ENCODE measurements at regions not wholly inside any gene's neighbourhood (a gene's known extent, or its start where the extent isn't known, plus 50 kb on each side); places are given as distances from the start of the nearest gene placed in this dataset.

DNA sequence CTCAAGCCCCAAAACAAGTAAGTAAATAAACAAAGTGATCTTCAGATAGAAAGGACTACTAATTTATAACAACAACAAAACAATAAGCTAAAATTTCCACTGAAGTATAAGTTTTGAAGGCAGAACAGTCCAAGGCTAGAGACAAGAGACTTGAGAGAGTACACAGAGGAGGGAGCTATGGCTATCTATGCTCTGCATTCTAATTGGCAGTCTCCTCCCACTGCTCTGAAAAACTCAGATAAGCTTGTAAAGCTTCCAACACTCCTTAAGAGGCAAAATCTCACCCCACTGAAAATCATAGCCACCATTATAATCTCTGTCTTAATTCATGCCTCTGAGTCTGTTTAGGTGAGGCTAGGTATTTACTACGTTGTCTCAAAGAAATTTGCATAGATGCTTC is 714.6 kb upstream of the LRATD1 start:
- no peak for ATAC-seq

DNA sequence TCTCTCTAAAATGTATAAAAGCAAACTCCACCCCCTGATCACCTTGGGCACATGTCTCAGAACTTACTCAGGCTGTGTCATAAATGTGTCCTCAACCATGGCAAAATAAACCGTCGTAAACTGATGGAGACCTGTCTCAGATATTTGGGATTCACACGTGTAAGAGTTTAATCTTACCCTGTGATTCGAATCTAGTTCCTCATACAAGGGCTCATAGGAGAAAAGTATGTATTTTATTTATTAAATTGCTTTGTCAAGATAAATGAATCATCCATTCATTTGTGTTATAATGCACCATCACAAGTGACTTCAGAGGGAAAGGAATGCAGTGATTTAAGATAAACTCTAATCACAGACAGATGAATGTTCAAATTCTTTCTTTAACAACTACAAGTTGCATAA is 712.5 kb upstream of the LRATD1 start:
- no peak for ATAC-seq

DNA sequence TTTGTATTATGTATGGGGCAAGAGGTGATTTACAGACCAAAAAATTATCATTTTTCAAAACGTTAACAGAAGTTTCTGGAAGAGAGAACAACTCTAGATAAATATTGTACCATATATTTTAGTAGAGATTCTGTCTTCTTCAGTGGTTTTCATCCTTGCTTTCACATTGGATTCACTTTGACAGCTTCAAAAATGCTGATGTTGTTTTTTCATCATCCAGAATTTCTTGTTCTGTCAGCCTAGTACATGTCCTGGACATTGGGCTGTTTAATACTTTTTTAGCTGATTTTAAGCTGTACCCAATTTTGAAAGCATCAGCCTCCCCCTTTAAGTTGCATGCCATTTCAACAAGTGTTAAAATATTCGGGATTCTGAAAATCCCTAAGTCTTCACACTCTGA is 711.3 kb upstream of the LRATD1 start:
- no peak for ATAC-seq

DNA sequence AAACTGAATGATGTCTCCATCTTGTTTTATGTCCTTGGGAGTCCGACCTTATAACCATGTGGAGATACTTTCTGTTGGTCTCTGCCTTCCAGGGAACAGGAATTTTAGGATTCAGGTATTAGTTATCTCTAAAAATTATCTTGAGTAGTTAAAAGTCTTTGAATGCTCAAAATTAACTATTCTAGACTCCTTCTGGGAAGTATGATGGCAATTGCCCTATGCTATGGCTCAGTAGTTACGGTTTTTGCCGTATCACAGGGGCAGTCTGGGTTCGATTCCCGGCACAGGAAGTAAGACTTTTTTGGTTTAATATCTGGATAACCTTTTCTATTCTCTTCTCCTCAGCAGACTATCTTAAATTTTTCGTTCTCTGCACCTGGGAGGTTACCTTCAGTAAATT is 708.7 kb upstream of the LRATD1 start:
- no peak for ATAC-seq

DNA sequence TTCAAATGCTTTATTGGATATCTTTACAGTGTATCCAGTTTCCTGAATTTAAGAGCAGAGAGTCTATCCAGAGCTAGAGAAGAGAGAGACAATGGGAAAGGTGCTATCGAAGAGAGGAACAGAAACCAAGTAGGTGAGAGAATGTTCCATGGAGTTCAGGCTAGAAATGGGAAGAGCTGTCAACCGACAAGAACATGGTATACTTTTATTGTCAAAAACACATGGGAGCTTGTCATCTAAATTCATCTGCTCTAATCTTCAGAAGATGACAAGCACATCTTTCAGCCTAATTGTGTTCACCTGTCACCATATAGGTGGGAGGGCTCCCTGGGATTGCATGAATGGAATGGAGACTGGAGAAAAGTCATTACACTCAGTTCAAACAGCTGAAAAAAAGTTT is 690.4 kb upstream of the LRATD1 start:
- ATAC-seq: no peak

DNA sequence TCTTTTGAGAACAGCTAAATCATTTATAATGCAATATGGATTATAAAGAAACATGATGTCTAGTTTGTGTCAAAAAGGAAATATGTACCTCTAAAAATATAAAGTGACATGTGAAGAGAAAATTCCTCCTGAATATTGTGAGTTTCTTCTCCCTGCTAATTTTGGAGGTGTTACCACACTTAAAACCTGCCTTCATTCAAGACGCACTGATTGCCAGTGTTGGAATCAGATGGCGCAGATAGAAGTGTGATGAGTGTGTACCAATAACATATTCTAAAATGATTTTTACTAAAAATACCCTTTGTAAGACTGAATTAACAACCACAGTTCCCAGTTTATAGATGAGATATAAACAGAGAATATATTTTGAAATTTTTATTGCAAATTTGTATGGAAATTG is 681.8 kb upstream of the LRATD1 start:
- ATAC-seq: no peak

DNA sequence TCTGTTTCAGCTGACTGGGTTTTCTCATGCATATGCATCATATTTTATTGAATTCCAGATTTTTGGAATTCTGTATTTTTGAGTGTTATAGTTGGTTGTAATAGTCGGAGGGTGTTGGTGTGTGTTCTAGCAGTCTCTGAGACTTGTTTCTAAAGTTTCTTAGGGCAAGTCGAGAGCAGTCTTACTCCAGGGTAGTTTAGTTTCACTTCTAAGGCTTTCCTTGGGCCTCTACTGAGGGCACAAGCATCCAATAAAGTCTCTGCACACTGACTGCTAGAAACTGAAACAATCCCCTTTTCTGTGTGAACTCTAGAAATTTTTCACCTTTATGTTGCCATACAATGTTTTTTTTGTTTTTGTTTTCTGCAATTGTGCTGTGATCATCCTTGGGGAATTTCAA is 663.7 kb upstream of the LRATD1 start:
- ATAC-seq: no peak

DNA sequence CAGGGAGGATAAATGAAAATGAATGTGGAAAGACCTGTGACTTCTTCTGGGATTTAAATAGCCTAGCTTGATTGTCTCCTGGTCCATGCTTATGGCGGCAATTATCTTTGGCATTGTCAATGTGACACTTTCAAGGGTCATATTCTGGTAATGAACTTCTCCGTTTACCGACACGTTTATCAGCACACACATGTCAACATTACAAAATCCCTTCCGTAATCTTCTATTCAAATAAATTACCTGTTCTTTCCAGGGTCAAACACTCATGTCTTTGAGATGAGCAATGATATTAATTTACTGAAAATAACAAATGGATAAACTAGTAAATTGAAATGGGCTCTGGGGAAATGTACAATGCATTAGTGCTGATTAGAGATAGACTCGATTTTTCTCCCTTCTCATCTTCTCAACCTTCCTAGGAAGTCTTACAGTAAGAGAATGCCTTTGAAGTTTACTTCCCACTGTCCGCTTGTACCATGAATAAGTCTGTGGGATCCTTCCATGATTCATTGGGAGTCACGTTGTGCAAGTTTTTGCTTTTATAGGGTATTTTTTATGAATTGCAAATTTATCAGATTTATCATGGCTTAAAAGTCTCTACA is 646.3 kb upstream of the LRATD1 start:
- ATAC-seq: no peak

DNA sequence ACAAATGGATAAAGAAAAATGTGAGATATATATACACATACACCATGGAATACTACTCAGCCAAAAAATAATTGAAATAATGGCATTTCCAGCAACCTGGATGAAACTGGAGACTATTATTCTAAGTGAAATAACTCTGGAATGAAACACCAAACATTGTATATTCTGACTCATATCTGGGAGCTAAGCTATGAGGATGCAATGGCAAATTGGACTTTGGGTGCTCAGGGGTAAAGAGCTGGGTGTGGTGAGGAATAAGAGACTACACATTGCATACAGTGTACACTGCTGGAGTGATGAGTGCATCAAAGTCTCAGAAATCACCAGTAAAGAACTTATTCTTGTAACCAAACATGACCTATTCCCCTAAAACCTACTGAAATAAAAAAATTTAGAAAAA is 636.0 kb upstream of the LRATD1 start:
- no peak for ATAC-seq

DNA sequence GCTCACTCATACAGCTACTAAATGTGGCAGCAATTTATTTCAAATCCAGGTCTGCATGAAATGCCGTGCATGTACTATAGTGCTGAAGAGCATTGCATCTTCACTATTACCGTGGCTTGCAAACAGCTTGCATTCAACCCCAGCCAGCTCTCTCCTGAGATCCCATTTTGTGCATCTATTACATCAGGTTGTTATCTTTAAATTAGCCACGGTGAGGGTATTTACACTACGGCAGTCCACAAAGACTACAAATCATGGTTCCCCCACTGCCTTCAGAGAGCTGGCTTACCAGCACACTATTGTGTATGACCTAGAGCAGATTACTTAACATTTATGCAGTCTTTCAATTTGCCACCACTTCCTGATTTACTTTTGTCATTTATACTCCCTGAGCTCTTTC is 621.3 kb upstream of the LRATD1 start:
- no peak for ATAC-seq

DNA sequence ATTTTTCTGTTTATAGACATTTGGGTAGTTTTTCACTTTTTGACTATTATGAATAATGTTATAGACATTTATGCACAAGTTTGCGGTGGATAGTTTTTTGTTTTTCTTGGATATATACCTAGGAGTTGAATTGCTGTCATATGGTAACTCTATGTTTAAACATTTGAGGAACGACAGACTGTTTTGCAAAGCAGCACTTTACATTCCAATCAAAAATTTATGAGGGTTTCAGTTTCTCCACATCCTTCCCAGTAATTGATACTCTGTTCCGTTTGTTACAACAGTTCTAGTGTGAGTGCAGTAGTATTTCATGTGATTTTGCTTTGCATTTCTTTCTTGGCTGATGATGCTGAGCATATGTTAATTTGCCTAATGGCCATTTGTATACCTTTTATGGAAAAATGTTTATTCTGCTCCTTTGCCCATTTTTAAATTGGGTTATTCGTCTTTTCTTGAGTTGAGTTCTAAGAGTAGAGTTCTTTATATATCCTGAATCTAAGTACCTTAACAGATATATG is 617.3 kb upstream of the LRATD1 start:
- ATAC-seq: no peak

DNA sequence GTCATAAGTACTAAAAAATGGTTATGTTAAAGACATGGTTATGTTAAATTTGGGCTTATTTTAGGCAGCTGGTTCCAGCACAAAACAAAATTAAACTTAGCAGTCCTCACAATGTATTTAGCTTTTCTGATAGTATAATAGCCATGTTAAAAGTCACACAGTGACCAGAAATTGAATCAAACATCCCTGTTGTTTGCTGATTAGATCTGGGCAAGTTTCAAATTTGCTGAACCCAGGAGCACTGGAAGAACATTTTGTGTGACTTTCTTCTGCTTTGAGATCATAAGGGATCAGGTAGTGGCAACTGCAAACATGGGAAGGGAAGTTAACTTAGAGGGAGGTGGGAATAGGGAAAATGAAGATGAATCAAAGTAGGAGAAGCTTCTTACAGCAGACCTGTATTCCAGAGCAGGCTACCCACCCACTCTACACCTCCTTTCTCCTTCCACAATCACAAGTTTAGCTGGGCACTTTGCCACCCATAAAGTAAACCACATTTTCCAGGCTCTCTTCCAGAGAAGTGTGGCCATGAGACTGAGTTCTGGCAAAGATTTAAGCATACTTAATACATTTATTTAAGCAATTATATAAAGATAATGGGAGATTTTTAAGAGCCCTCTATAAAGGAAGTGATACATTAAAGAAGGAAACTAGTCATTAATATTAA is 616.1 kb upstream of the LRATD1 start:
- no peak for ATAC-seq

DNA sequence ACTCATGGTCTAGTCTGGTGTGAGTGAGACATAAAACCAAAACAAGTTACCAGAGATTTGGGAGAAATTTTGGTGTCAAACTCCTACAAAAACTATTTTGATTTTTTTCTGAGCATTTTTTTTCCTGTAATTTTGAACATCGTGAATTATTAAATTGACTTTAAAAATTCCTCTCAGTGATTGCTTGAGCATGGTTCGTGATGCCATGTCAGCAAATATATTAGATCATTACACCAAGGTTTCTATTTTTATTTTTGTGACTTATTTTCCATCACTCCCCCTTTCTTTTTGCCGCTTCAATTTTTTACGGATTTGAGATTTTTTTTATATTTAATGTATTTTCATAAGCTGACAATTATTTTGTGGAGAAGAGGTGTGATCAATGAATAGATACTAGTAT is 613.9 kb upstream of the LRATD1 start:
- ATAC-seq: no peak

DNA sequence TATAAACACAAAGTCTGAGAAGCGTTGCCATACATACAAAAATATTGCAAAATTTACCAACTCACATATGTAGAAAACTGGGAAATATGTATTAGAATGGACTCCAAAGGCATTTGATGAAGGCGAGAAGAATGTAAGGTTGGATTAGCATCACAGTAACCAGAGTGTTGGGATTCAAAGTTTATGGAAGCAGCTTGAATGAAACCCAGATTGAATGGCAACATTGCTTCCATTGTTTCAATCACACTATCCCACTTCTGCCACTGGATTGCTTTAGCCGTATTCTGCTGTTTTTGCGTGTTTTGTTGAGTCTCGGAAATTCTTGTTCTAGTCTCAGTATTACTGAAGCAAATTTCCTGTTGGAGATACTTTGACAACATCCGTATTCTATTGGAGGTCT is 609.0 kb upstream of the LRATD1 start:
- no peak for ATAC-seq

DNA sequence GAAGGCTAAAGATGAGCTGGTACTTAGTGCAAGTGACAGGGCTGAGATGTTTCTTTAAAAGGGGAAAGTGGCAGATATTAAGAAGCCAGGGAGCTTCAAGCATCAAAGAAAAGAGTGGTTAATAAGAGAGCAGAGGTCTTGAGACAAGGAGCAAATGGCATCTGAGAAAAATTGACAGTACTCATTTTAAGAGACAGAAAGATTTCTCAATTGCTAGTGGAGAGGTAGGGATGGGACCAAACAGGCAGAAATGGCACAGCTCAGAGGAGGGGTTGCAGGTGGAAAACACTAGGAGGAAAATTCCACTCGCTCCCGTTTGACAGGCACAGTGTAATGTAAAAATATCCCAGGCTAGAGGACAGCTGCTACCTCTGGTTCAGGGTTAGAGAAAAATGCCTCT is 593.4 kb upstream of the LRATD1 start:
- ATAC-seq: no peak

DNA sequence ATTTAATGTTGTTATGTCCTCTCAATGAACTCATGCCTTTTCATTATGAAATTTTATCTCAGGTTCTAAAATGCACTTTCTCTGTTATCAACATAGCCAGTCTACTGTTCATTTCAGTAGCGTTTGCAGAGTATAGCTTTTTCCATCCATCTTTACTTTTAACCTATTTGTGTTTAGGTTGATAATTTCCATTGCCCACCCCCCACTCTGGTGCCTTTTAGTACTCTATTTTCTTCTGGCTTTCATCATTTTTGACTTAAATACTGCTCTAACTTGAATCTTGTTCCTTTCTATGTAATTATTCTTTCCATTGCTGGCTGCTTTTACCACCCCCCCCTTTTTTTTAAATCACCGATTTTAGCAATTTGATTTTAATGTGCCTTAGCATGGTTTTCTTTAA is 585.0 kb upstream of the LRATD1 start:
- ATAC-seq: no peak

DNA sequence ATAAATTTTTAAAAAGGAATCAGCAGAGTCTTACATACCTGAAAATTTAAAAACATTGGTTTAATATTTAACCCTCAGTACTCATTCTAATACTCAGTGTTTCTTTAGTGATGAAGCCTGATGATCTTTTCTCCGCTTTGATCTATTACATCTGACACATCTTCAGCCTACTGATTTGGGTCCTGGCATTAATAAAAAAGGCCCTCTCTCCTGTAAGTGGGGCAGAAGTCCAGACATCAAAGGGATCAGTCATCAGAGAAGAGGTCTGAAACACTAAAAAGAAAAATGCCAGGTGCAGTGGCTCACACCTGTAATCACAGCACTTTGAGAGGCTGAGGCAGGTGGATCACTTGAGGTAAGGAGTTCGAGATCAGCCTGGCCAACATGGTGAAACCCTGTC is 581.1 kb upstream of the LRATD1 start:
- no peak for ATAC-seq

DNA sequence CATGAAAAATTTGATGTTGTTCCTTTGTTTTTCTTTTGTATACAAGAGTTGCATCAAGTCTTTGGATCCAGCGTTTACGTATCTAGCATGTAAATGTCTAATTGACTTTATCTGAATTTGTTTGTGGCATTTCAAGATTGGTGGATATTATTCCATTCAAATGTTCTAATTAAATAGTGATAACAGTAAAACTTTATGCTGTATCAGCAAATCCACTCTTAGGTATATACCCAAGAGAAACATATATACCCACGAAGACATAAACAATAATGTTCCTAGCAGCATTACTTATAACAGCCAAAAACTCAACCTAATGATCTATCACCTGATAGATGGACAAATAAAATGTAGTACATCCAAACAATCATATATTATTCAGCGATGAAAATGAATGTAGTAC is 579.4 kb upstream of the LRATD1 start:
- no peak for ATAC-seq

DNA sequence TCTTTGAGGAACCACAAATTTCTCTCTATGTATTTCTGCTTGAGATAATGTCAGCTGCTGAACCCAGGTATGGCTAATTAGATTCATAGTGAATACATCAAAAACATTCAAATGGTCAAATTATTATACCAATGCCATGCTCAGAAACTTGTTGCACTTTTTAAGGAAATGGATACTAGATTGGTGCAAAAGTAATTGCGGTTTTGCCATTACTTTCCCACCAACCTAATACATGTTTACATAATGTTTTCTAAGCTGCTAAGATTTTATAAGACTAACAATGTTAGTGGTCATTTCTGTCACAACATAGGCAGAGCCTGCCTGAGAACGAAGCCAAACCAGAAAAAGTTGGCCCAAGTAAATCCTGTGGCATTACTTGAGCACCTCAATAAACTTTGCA is 568.2 kb upstream of the LRATD1 start:
- ATAC-seq: no peak

DNA sequence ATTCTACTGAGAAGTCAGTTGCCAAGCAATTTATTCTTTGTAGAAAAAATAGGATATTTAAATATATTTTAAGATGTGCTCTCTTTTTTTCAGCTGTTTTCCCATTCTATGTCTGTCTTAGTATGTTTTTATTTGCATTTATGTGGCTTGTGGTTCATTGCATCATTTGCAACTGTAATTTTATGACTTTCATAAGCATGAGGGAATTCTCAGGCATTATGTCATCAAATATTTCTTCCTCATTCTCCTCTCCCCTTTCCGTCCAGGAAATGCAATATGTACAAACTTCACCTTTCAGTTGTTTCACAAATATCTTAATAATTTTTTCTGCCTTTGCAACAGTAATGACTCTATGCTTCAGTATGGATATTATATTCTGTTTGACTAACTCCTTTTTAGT is 560.2 kb upstream of the LRATD1 start:
- ATAC-seq: no peak

DNA sequence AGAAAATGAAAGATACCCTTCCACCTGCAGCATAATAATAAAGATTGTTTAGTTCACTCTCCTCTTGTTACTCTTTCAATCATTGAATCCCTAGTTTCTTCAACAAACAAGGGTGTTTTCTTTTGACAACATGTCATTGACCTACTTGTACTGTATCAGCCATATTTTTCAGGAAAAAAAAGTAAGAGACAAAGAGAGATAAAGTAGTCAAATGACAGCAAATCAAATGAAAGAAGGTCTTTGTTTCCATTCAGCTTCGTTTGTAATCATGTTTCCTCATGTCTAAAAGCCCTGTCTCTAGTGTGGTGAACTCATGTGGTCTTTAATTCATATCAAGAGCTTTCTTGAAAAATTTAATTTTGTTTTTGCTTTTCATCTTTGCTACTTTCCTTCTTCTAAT is 557.8 kb upstream of the LRATD1 start:
- no peak for ATAC-seq

DNA sequence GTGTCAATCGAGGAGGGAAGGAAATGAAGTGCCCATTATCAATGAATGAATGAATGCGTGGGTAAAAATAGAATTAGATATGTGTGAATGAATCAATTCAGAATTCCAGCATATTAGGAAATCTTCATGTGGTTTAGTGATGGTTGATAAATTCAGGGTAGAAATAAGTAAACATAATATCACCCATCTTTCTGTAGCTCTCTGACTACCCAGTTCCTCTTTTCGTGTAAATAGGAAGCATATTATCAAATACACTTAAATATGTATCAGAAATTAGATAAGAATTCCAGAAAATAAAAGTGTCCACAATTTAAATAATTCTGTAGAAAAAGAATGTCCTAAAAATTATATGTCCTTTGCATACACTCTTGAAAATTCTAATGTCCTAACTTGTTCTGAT is 552.9 kb upstream of the LRATD1 start:
- ATAC-seq: no peak

DNA sequence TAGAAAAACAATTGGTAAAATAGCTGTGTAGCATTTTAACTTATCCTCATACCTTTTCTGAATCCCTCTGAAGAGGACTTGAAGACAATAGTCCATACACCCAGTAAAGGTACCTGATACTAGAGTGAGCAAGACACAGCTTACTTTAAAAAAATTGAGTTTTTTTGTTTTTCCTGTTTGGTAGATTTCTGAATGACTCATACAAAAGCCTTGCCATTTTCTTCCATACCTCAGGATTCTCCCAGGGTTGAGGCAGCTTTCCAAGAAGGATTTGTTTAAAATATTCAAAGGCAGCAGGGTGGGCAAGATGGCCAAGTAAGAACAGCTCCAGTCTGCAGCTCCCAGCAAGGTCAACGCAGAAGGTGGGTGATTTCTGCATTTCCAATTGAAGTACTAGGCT is 551.0 kb upstream of the LRATD1 start:
- no peak for ATAC-seq

DNA sequence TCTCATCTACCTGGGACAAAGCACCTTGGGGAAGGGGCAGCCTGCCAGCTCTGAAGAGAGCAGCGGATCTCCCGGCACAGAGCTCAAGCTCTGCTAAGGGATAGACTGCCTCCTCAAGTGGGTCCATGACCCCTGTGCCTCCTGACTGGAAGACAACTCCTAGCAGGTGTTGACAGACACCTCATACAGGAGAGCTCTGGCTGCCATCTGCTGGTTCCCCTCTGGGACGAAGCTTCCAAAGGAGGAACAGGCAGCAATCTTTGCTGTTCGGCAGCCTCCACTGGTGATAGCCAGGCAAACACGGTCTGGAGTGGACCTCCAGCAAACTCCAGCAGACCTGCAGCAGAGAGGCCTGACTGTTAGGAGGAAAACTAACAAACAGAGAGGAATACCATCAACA is 549.9 kb upstream of the LRATD1 start:
- no peak for ATAC-seq

DNA sequence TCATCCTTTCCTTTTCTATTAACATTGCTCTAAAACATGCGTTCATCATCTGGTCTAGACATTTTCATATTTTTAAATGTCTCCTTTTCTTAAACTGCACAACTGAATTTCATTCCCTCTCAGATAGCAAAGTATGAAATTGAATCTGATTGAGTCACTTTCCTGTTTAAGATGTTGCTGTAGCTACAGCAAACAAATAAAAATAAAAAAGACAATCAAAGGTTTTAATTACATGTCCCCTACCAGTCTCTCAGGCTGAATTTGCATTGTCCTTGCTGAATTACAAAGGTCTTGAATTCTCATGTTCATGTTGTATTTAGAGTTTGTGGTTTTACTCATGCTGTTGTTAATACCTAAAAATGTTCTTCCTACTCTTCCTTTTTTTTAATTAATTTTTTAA is 537.9 kb upstream of the LRATD1 start:
- no peak for ATAC-seq
